ENCODE measurements at regions not wholly inside any gene's neighbourhood (a gene's known extent, or its start where the extent isn't known, plus 50 kb on each side); places are given as distances from the start of the nearest gene placed in this dataset.

- TF ChIP-seq CTCF (IDR thresholded peaks at IDR 0.05 in 4 of 5, conservative IDR thresholded peaks at IDR 0.05 in 1 of 5) (no peak), POLR2A (IDR thresholded peaks at IDR 0.05) (no peak)
These were observed 1047.9 kb upstream of the RBFOX1 start for GRCh38 chr16:6284731-6285130.
